Esophagus (tissue), 2 donors: ENCODE measurements at regions not wholly inside any gene's neighbourhood (a gene's known extent, or its start where the extent isn't known, plus 50 kb on each side); places are given as distances from the start of the nearest gene placed in this dataset.

ENCODE experiments used
- H3K27ac ChIP-seq, 2 donors: one replicate each; pipeline ENCODE4 v1.5.1; 2013; ENCODE audit warnings: low read depth in 2 of 2, mild to moderate bottlenecking in 2 of 2, inconsistent platforms in 1 of 2, low read length in 1 of 2, moderate library complexity in 1 of 2
- H3K27me3 ChIP-seq, 2 donors: one replicate each; pipeline ENCODE4 v1.6.1; 2013; ENCODE audit warnings: low read length in 2 of 2, control low read depth in 1 of 2, mild to moderate bottlenecking in 1 of 2; ENCODE audit not compliant: insufficient read depth in 2 of 2, control insufficient read depth in 1 of 2
- H3K36me3 ChIP-seq, 2 donors: one replicate each; pipeline ENCODE4 v1.6.1; 2013; ENCODE audit warnings: low read length in 1 of 2; ENCODE audit not compliant: control insufficient read depth in 2 of 2, insufficient read depth in 2 of 2
- H3K4me1 ChIP-seq, 2 donors: one replicate each; pipeline ENCODE4 v1.6.1; 2013; ENCODE audit warnings: low read length in 1 of 2; ENCODE audit not compliant: control insufficient read depth in 2 of 2, insufficient read depth in 2 of 2
- H3K4me3 ChIP-seq, 2 donors: one replicate each; pipeline ENCODE4 v1.5.1; 2013; ENCODE audit warnings: low read length in 2 of 2, mild to moderate bottlenecking in 2 of 2, low read depth in 1 of 2, moderate library complexity in 1 of 2
- H3K9me3 ChIP-seq, 2 donors: one replicate each; pipeline ENCODE4 v1.6.1; 2013; ENCODE audit warnings: mild to moderate bottlenecking in 2 of 2, low read depth in 1 of 2, low read length in 1 of 2, moderate library complexity in 1 of 2; ENCODE audit not compliant: control insufficient read depth in 2 of 2, insufficient read depth in 1 of 2
- WGBS, 2 donors: extraction: QIAGEN DNeasy Blood & Tissue Kit; methylation state at CpG; one replicate each; pipeline ENCODE4 v1.1.7; 2013; 5-methylcytosine and 5-hydroxymethylcytosine counted together
- donor health status: healthy with polysubstance abuse.
- donor health status: Bipolar disorder and iron deficiency.

- Histone ChIP-seq H3K9me3 (no peaks in the 10 kb centered on the region), H3K36me3 (no peaks in the 10 kb centered on the region), H3K27me3 (peaks cover 4% of the 10 kb centered on the region in 2 donors), H3K4me1 (peaks cover 0 to 4% of the 10 kb centered on the region in 2 donors), H3K27ac (no peak overlapping the region), H3K4me3 (no peak overlapping the region)
- WGBS, 2 donors: 64 to 76% methylated on average over 10 of the region's 10 CpGs
Measured at GRCh38 chr16:73543331-73543969, 495.5 kb upstream of the ZFHX3 start.

- H3K27ac ChIP-seq: no peak overlapping the region
- no peaks in the 10 kb centered on the region for H3K36me3 ChIP-seq
- H3K4me1 ChIP-seq: peaks cover 0 to 4% of the 10 kb centered on the region in 2 donors
- 70 to 91% methylated on average over 8 of the region's 8 CpGs for WGBS, 2 donors
- no peak overlapping the region for H3K4me3 ChIP-seq
- H3K27me3 ChIP-seq: peaks cover 3 to 4% of the 10 kb centered on the region in 2 donors
- no peaks in the 10 kb centered on the region for H3K9me3 ChIP-seq
Measured at GRCh38 chr16:73542885-73543284, 495.0 kb upstream of the ZFHX3 start.

GRCh38 chr16:73537921-73538320 is 490.0 kb upstream of the ZFHX3 start:
- H3K27me3 ChIP-seq: no peaks in the 10 kb centered on the region
- H3K36me3 ChIP-seq: no peaks in the 10 kb centered on the region
- H3K4me3 ChIP-seq: no peak overlapping the region
- no peaks in the 10 kb centered on the region for H3K9me3 ChIP-seq
- peaks cover 0 to 2% of the 10 kb centered on the region in 2 donors for H3K4me1 ChIP-seq
- 89 to 91% methylated on average over 3 of the region's 3 CpGs for WGBS, 2 donors
- H3K27ac ChIP-seq: no peak overlapping the region

- Histone ChIP-seq H3K27me3 (no peaks in the 10 kb centered on the region), H3K4me3 (no peak overlapping the region), H3K36me3 (no peaks in the 10 kb centered on the region), H3K27ac (no peak overlapping the region), H3K4me1 (no peaks in the 10 kb centered on the region), H3K9me3 (no peaks in the 10 kb centered on the region)
- 84 to 85% methylated on average over 3 of the region's 3 CpGs for WGBS, 2 donors
Measured at GRCh38 chr16:73536931-73537330, 489.0 kb upstream of the ZFHX3 start.

GRCh38 chr16:73531021-73531420 is 483.1 kb upstream of the ZFHX3 start:
- no peaks in the 10 kb centered on the region for H3K9me3 ChIP-seq
- WGBS, 2 donors: 49 to 62% methylated on average over 3 of the region's 3 CpGs

GRCh38 chr16:73530529-73530928 is 482.6 kb upstream of the ZFHX3 start:
- no peaks in the 10 kb centered on the region for H3K9me3 ChIP-seq
- H3K27ac ChIP-seq: no peak overlapping the region
- H3K36me3 ChIP-seq: no peaks in the 10 kb centered on the region
- WGBS, 2 donors: 54 to 60% methylated on average over 1 of the region's 1 CpG
- no peaks in the 10 kb centered on the region for H3K27me3 ChIP-seq
- no peak overlapping the region for H3K4me3 ChIP-seq
- H3K4me1 ChIP-seq: no peaks in the 10 kb centered on the region

More at GRCh38 chr16:73531021-73531420, 483.1 kb upstream of the ZFHX3 start:
- Histone ChIP-seq H3K27ac (no peak overlapping the region), H3K4me1 (no peaks in the 10 kb centered on the region), H3K4me3 (no peak overlapping the region), H3K27me3 (no peaks in the 10 kb centered on the region), H3K36me3 (no peaks in the 10 kb centered on the region)

GRCh38 chr16:73529303-73530012 is 481.5 kb upstream of the ZFHX3 start:
- H3K27ac ChIP-seq: no peak overlapping the region
- no peaks in the 10 kb centered on the region for H3K27me3 ChIP-seq
- 81 to 87% methylated on average over 11 of the region's 11 CpGs for WGBS, 2 donors
- H3K4me1 ChIP-seq: no peaks in the 10 kb centered on the region
- no peaks in the 10 kb centered on the region for H3K9me3 ChIP-seq
- no peaks in the 10 kb centered on the region for H3K36me3 ChIP-seq
- no peak overlapping the region for H3K4me3 ChIP-seq

- Histone ChIP-seq H3K27me3 (no peaks in the 10 kb centered on the region), H3K9me3 (no peaks in the 10 kb centered on the region), H3K4me1 (no peaks in the 10 kb centered on the region), H3K27ac (no peak overlapping the region), H3K4me3 (no peak overlapping the region), H3K36me3 (no peaks in the 10 kb centered on the region)
- 67 to 79% methylated on average over 4 of the region's 4 CpGs for WGBS, 2 donors
Measured at GRCh38 chr16:73527187-73527586, 479.3 kb upstream of the ZFHX3 start.

GRCh38 chr16:73526011-73526804 is 478.3 kb upstream of the ZFHX3 start:
- H3K4me1 ChIP-seq: no peaks in the 10 kb centered on the region
- H3K27me3 ChIP-seq: no peaks in the 10 kb centered on the region
- no peaks in the 10 kb centered on the region for H3K9me3 ChIP-seq
- H3K27ac ChIP-seq: no peak overlapping the region
- 82 to 84% methylated on average over 13 of the region's 13 CpGs for WGBS, 2 donors
- no peak overlapping the region for H3K4me3 ChIP-seq
- H3K36me3 ChIP-seq: no peaks in the 10 kb centered on the region
